ENCODE measurements at regions not wholly inside any gene's neighbourhood (a gene's known extent, or its start where the extent isn't known, plus 50 kb on each side); places are given as distances from the start of the nearest gene placed in this dataset.
"Not testable (repeated sequence)": the region's sequence is repeated elsewhere in the genome, so short reads cannot be mapped to it uniquely, and the experiment has no call there.

DNA sequence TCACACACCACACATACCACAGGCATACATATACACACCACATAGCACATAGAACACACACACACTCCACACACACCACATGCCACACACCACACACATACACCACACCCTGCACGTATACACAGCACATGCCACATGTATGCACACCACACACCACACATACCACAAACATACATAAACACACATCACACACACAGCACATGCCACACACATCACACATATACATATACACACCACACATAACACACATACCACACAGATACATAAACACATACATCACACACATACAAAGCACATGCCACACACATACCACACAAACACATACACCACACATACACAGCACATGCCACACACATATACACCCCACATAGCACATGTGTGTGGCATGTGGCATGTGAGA, 171.1 kb downstream of the OR4M2 start:
- DNase-seq: no peak
- H3K9me3 Mint-ChIP-seq: peaks cover 100% of the 10 kb centered on the region
- H3K27ac Mint-ChIP-seq: no peak overlapping the region
- TF ChIP-seq, protein P1, sequence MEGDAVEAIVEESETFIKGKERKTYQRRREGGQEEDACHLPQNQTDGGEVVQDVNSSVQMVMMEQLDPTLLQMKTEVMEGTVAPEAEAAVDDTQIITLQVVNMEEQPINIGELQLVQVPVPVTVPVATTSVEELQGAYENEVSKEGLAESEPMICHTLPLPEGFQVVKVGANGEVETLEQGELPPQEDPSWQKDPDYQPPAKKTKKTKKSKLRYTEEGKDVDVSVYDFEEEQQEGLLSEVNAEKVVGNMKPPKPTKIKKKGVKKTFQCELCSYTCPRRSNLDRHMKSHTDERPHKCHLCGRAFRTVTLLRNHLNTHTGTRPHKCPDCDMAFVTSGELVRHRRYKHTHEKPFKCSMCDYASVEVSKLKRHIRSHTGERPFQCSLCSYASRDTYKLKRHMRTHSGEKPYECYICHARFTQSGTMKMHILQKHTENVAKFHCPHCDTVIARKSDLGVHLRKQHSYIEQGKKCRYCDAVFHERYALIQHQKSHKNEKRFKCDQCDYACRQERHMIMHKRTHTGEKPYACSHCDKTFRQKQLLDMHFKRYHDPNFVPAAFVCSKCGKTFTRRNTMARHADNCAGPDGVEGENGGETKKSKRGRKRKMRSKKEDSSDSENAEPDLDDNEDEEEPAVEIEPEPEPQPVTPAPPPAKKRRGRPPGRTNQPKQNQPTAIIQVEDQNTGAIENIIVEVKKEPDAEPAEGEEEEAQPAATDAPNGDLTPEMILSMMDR (IDR thresholded peaks at IDR 0.05): no peak
- H3K27me3 Mint-ChIP-seq (ENCODE audit: low read depth, poor library complexity): peaks cover 7% of the 10 kb centered on the region
- peaks cover 15% of the 10 kb centered on the region for H3K36me3 Mint-ChIP-seq (ENCODE audit: low read depth)
- H3K4me1 Mint-ChIP-seq: no peaks in the 10 kb centered on the region
- no peak overlapping the region for H3K4me3 Mint-ChIP-seq

- peaks cover 14% of the 10 kb centered on the region for H3K36me3 Mint-ChIP-seq (ENCODE audit: low read depth)
- H3K27me3 Mint-ChIP-seq (ENCODE audit: low read depth, poor library complexity); H3K4me1 Mint-ChIP-seq; DNase-seq; H3K27ac Mint-ChIP-seq; H3K4me3 Mint-ChIP-seq: not testable (repeated sequence)
- peaks cover 100% of the 10 kb centered on the region for H3K9me3 Mint-ChIP-seq
Observed at GRCh38 chr15:22252047-22252446, 171.7 kb downstream of the OR4M2 start.

DNA sequence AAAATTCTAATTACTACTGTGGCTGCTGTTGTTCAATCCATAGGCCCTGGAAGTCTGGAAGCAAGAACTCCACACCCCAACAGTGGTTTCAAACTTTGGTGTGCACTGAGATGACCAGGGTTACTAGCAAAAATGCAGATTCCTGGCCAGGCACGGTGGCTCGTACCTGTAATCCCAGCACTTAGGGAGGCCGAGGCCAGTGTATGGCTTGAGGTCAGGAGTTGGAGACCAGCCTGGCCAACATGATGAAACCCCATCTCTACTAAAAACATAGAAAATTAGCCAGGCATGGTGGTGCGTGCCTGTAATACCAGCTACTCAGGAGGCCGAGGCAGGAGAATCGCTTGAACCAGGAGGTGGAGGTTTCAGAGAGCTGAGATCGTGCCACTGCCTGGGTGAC, 172.2 kb downstream of the OR4M2 start:
- Mint-ChIP-seq H3K9me3 (peaks cover 99% of the 10 kb centered on the region), H3K36me3 (ENCODE audit: low read depth) (peaks cover 14% of the 10 kb centered on the region)
- H3K27me3 Mint-ChIP-seq (ENCODE audit: low read depth, poor library complexity); H3K4me1 Mint-ChIP-seq; DNase-seq; H3K4me3 Mint-ChIP-seq; H3K27ac Mint-ChIP-seq: not testable (repeated sequence)

- peaks cover 92% of the 10 kb centered on the region for H3K9me3 Mint-ChIP-seq
- not testable (repeated sequence) for DNase-seq
Observed at GRCh38 chr15:22253002-22253675, 172.8 kb downstream of the OR4M2 start.

GRCh38 chr15:22253676-22254408, 173.5 kb downstream of the OR4M2 start:
- no peak for DNase-seq
- TF ChIP-seq, protein P1 (IDR thresholded peaks at IDR 0.05): no peak
- Mint-ChIP-seq H3K36me3 (ENCODE audit: low read depth) (peaks cover 6% of the 10 kb centered on the region), H3K9me3 (peaks cover 85% of the 10 kb centered on the region), H3K4me3 (no peak overlapping the region), H3K4me1 (no peaks in the 10 kb centered on the region), H3K27me3 (ENCODE audit: low read depth, poor library complexity) (peaks cover 5% of the 10 kb centered on the region), H3K27ac (no peak overlapping the region)

More at GRCh38 chr15:22253002-22253675, 172.8 kb downstream of the OR4M2 start:
- not testable (repeated sequence) for H3K27ac Mint-ChIP-seq; H3K4me3 Mint-ChIP-seq; H3K4me1 Mint-ChIP-seq; H3K27me3 Mint-ChIP-seq (ENCODE audit: low read depth, poor library complexity)
- H3K36me3 Mint-ChIP-seq (ENCODE audit: low read depth): peaks cover 12% of the 10 kb centered on the region

DNA sequence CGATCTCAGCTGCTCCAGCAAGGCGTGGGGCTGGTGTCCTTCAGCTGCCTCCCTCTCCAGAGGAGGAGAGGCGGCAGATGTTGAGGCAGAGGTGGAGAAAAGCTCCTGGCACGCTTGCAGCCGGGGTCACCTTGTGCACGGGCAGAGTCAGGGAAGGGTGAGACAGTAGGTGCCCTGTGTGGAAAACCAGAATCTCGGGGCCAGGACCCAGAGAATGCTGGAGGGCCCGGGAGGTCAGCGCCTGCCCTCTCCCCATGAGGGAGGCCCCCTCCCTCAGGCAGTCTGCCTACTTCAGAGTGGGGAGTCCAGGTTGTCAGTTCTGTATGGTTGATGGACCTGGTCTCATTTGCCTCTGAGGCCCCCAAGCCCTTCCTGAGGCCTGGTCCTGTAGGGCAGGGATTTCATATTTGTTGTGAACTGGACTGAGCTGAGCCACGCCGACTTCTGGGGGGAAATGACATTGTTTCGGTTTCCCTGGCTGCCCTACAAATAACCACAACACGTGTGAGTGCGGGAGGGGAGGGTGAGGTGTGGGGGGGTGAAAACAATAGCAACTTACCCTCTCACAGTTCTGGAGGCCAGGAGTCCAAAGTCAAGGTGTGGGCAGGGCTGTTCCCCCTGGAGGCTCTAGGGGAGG, 174.2 kb downstream of the OR4M2 start:
- not testable (repeated sequence) for H3K4me1 Mint-ChIP-seq; DNase-seq; H3K36me3 Mint-ChIP-seq (ENCODE audit: low read depth); H3K4me3 Mint-ChIP-seq; H3K27ac Mint-ChIP-seq; H3K27me3 Mint-ChIP-seq (ENCODE audit: low read depth, poor library complexity)
- peaks cover 79% of the 10 kb centered on the region for H3K9me3 Mint-ChIP-seq

DNA sequence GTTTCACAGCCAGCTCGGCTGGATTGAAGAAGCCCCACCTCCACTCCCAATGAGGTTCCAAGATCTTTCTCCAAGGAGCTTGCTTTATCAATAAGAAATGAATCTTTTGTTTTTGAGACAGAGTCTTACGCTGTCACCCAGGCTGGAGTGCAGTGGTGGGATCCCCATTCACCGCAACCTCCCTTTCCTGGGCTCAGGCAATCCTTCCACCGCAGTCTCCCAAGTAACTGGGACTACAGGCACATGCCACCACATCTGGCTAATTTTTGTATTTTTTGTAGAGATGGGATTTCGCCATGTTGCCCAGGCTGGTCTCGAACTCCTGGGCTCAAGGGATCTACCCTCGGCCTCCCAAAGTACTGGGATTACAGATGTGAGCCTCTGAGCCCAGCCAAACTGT, 175.3 kb downstream of the OR4M2 start:
- H3K27me3 Mint-ChIP-seq (ENCODE audit: low read depth, poor library complexity); H3K4me1 Mint-ChIP-seq; H3K36me3 Mint-ChIP-seq (ENCODE audit: low read depth); DNase-seq; H3K4me3 Mint-ChIP-seq; H3K27ac Mint-ChIP-seq: not testable (repeated sequence)
- peaks cover 68% of the 10 kb centered on the region for H3K9me3 Mint-ChIP-seq

- H3K36me3 Mint-ChIP-seq (ENCODE audit: low read depth); H3K4me1 Mint-ChIP-seq; H3K27ac Mint-ChIP-seq; DNase-seq; H3K27me3 Mint-ChIP-seq (ENCODE audit: low read depth, poor library complexity); H3K4me3 Mint-ChIP-seq: not testable (repeated sequence)
- H3K9me3 Mint-ChIP-seq: peaks cover 59% of the 10 kb centered on the region
Observed at GRCh38 chr15:22256389-22257046, 176.2 kb downstream of the OR4M2 start.

Data from nephron progenitor cell (in vitro differentiated cells).